Neural progenitor cell (in vitro differentiated cells): ENCODE measurements at regions not wholly inside any gene's neighbourhood (a gene's known extent, or its start where the extent isn't known, plus 50 kb on each side); places are given as distances from the start of the nearest gene placed in this dataset.

Experiments
- CTCF ChIP-seq: fragments of 200-600 bp; sonication (generic); IDR thresholded peaks from 2 replicates; pipeline ENCODE4 v1.5.1; 2017; ENCODE audit warnings: antibody characterized with exemption, mild to moderate bottlenecking
- EZH2 ChIP-seq: fragments of 200-600 bp; sonication (generic); IDR thresholded peaks from 2 replicates; pipeline ENCODE4 v1.6.1; 2017; ENCODE audit warnings: antibody characterized with exemption, mild to moderate bottlenecking, moderate library complexity
- EZH2phosphoT487 ChIP-seq: fragments of 200-600 bp; sonication (generic); IDR thresholded peaks from 2 replicates; pipeline ENCODE4 v1.6.1; 2017; ENCODE audit warnings: antibody characterized with exemption

DNA sequence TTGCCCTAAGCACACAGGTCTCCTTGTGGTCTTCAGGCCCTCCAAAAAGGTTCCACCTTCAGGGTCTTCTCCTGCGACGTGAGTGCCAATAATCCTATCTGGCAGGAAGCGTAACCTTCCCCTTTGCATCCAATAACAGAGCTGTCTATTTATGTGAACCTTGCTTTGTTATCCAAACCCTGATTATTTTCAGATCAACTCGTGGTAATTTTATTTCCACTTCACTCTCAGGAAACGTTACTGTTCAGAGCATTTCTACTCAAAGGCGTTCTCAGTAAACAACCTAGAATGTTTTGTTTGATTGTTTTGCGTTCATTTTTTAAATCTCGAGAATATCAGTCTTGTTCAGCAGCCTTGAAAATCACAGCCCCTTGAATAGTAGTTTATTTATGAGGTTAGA is 232.3 kb upstream of the KLF6 start:
- TF ChIP-seq CTCF = no peak
- no peak for TF ChIP-seq EZH2phosphoT487
- TF ChIP-seq EZH2 = no peak
